DND-41 (cell line): ENCODE measurements at regions not wholly inside any gene's neighbourhood (a gene's known extent, or its start where the extent isn't known, plus 50 kb on each side); places are given as distances from the start of the nearest gene placed in this dataset.

Experiments
- ATAC-seq: fragments of 200-7000 bp; cut with Tn5 transposase; 3 replicates; pipeline ENCODE4 v1.9.1; 2021; ENCODE audit warnings: low read depth; ENCODE audit not compliant: insufficient read depth
- DNase-seq: peaks from one replicate; pipeline ENCODE4 v3.0.0-alpha.2; 2020
- H2AFZ ChIP-seq: 2 replicates; pipeline ENCODE4 v1.6.0; 2012; ENCODE audit warnings: low read depth, low read length
- H3K27ac ChIP-seq: 2 replicates; pipeline ENCODE4 v1.5.1; 2012; ENCODE audit warnings: low read length, inconsistent platforms
- H3K27me3 ChIP-seq: fragments of 200-600 bp; sonication (generic); 2 replicates; pipeline ENCODE4 v1.6.0; 2012; ENCODE audit warnings: low read length, mild to moderate bottlenecking, inconsistent platforms; ENCODE audit not compliant: insufficient read depth, poor library complexity
- H3K36me3 ChIP-seq: 2 replicates; pipeline ENCODE4 v1.5.1; 2012; ENCODE audit warnings: low read length, inconsistent platforms; ENCODE audit not compliant: insufficient read depth
- H3K4me1 ChIP-seq: 2 replicates; pipeline ENCODE4 v1.5.1; 2012; ENCODE audit warnings: mild to moderate bottlenecking, low read length; ENCODE audit not compliant: insufficient read depth
- H3K4me2 ChIP-seq: 2 replicates; pipeline ENCODE4 v1.6.0; 2012; ENCODE audit warnings: mild to moderate bottlenecking, moderate library complexity, low read length, inconsistent platforms; ENCODE audit not compliant: insufficient read depth
- H3K4me3 ChIP-seq, 2 experiments: fragments of 200-600 bp in 1 of 2; shearing (Covaris generic) in 1 of 2; 2 replicates each; pipeline ENCODE4 v1.5.1; 2012 to 2016; ENCODE audit warnings: inconsistent platforms in 2 of 2, low read length in 2 of 2, mild to moderate bottlenecking in 2 of 2, low read depth in 1 of 2, moderate library complexity in 1 of 2
- H3K79me2 ChIP-seq: 2 replicates; pipeline ENCODE4 v1.6.0; 2012; ENCODE audit warnings: low read length, inconsistent platforms; ENCODE audit not compliant: insufficient read depth
- H3K9ac ChIP-seq: 2 replicates; pipeline ENCODE4 v1.6.0; 2012; ENCODE audit warnings: low read depth, mild to moderate bottlenecking, inconsistent platforms, low read length, moderate library complexity
- H3K9me3 ChIP-seq: 2 replicates; pipeline ENCODE4 v1.5.1; 2012; ENCODE audit warnings: low read length, moderate library complexity, mild to moderate bottlenecking, inconsistent platforms; ENCODE audit not compliant: insufficient read depth, severe bottlenecking
- H4K20me1 ChIP-seq: 2 replicates; pipeline ENCODE4 v1.6.0; 2012; ENCODE audit warnings: low read length; ENCODE audit not compliant: insufficient read depth
- CTCF ChIP-seq: IDR thresholded peaks from 2 replicates; pipeline ENCODE4 v1.5.1; 2012; ENCODE audit warnings: borderline replicate concordance, low read length, moderate library complexity, mild to moderate bottlenecking; ENCODE audit not compliant: poor library complexity, severe bottlenecking; ENCODE audit errors: extremely low read depth
- EZH2 ChIP-seq: IDR thresholded peaks from 3 replicates; pipeline ENCODE4 v1.6.1; 2012; ENCODE audit warnings: borderline replicate concordance, low read depth, mild to moderate bottlenecking, moderate library complexity, low read length, inconsistent platforms; ENCODE audit not compliant: severe bottlenecking

GRCh38 chr10:106301146-106301545, 863.4 kb downstream of the SORCS1 start:
- TF ChIP-seq EZH2 = no peak
- TF ChIP-seq CTCF = no peak
- H3K4me2 ChIP-seq = no peak overlapping the region
- H3K4me1 ChIP-seq = no peaks in the 10 kb centered on the region
- H2AFZ ChIP-seq = no peak overlapping the region
- H3K9ac ChIP-seq = no peak overlapping the region
- H3K27ac ChIP-seq = no peak overlapping the region
- no peaks in the 10 kb centered on the region for H3K36me3 ChIP-seq
- H4K20me1 ChIP-seq = no peaks in the 10 kb centered on the region
- H3K4me3 ChIP-seq = no peak overlapping the region
- DNase-seq (no peak), ATAC-seq (no peak)
- H3K9me3 ChIP-seq = no peaks in the 10 kb centered on the region
- no peaks in the 10 kb centered on the region for H3K27me3 ChIP-seq
- H3K79me2 ChIP-seq = no peaks in the 10 kb centered on the region

GRCh38 chr10:106296750-106297392, 867.6 kb downstream of the SORCS1 start:
- Histone ChIP-seq H3K36me3 (no peaks in the 10 kb centered on the region), H3K9me3 (no peaks in the 10 kb centered on the region), H3K79me2 (no peaks in the 10 kb centered on the region), H2AFZ (no peak overlapping the region), H3K4me1 (no peaks in the 10 kb centered on the region), H4K20me1 (no peaks in the 10 kb centered on the region), H3K27ac (no peak overlapping the region), H3K4me3 (no peak overlapping the region), H3K4me2 (no peak overlapping the region), H3K9ac (no peak overlapping the region), H3K27me3 (no peaks in the 10 kb centered on the region)
- DNase-seq (no peak), ATAC-seq (no peak)
- no peak for TF ChIP-seq EZH2
- no peak for TF ChIP-seq CTCF

- Histone ChIP-seq H3K36me3 (no peaks in the 10 kb centered on the region), H3K4me1 (no peaks in the 10 kb centered on the region), H3K4me3 (no peak overlapping the region), H4K20me1 (no peaks in the 10 kb centered on the region), H3K4me2 (no peak overlapping the region), H3K27me3 (no peaks in the 10 kb centered on the region), H3K27ac (no peak overlapping the region), H3K79me2 (no peaks in the 10 kb centered on the region), H2AFZ (no peak overlapping the region), H3K9me3 (no peaks in the 10 kb centered on the region), H3K9ac (no peak overlapping the region)
- no peak for ATAC-seq
- TF ChIP-seq CTCF (no peak), EZH2 (no peak)
- no peak for DNase-seq
Observed at GRCh38 chr10:106284802-106285587, 879.5 kb downstream of the SORCS1 start.
